Peyer's patch (tissue), 4 donors: ENCODE measurements at regions not wholly inside any gene's neighbourhood (a gene's known extent, or its start where the extent isn't known, plus 50 kb on each side); places are given as distances from the start of the nearest gene placed in this dataset.

Experiments
- DNase-seq, 3 donors: peaks; one replicate each; pipeline ENCODE4 v3.0.0-alpha.2; 2017 to 2019
- H3K27ac ChIP-seq, 4 donors: fragments of 200-600 bp; sonication (generic); one replicate each; pipeline ENCODE4 v1.5.1; 2016 to 2019
- H3K27me3 ChIP-seq, 2 donors: fragments of 200-600 bp; sonication (generic); one replicate each; pipeline ENCODE4 v1.5.1; 2019
- H3K36me3 ChIP-seq, 3 donors: fragments of 200-600 bp; sonication (generic); one replicate each; pipeline ENCODE4 v1.5.1; 2016 to 2019
- H3K4me1 ChIP-seq, 4 donors: fragments of 200-600 bp; sonication (generic); one replicate each; pipeline ENCODE4 v1.5.1; 2016 to 2019
- H3K4me3 ChIP-seq, 4 donors: fragments of 200-600 bp; sonication (generic); 1 replicate in 3 of 4; 2 replicates in 1 of 4; pipeline ENCODE4 v1.5.1; 2016 to 2019; ENCODE audit warnings: mild to moderate bottlenecking in 1 of 4
- H3K9me3 ChIP-seq, 4 donors: fragments of 200-600 bp; sonication (generic); one replicate each; pipeline ENCODE4 v1.5.1; 2016 to 2019; ENCODE audit warnings: mild to moderate bottlenecking in 1 of 4
- CTCF ChIP-seq, 6 experiments: fragments of 450-650 bp in 4 of 6; fragments of 200-600 bp in 2 of 6; sonication (generic) in 1 of 6; IDR thresholded peaks; one replicate each; pipeline ENCODE4 v1.5.1; 2017 to 2019; ENCODE audit warnings: antibody characterized with exemption in 6 of 6, mild to moderate bottlenecking in 3 of 6, moderate library complexity in 1 of 6
- POLR2A ChIP-seq, 2 donors: fragments of 450-650 bp; IDR thresholded peaks; one replicate each; pipeline ENCODE4 v1.5.1; 2017; ENCODE audit warnings: antibody characterized with exemption in 2 of 2, mild to moderate bottlenecking in 2 of 2, moderate library complexity in 2 of 2

GRCh38 chr2:43018179-43019024, 208.0 kb downstream of the ZFP36L2 start:
- H3K4me3 ChIP-seq = no peak overlapping the region
- H3K36me3 ChIP-seq = no peaks in the 10 kb centered on the region
- H3K4me1 ChIP-seq = peaks cover 0 to 3% (median 0%) of the 10 kb centered on the region in 4 donors
- TF ChIP-seq CTCF (IDR thresholded peaks at IDR 0.05) (no peak), POLR2A (IDR thresholded peaks at IDR 0.05) (peak in 1 of 2 donors; percentile 25)
- peak overlapping the region in 3 of 4 donors; percentile 22 to 51 (median 44) for H3K27ac ChIP-seq
- no peaks in the 10 kb centered on the region for H3K9me3 ChIP-seq
- peak; percentile 39 to 85 (median 69) for DNase-seq
- no peaks in the 10 kb centered on the region for H3K27me3 ChIP-seq

- TF ChIP-seq CTCF (IDR thresholded peaks at IDR 0.05) (no peak), POLR2A (IDR thresholded peaks at IDR 0.05) (no peak)
- peaks cover 0 to 3% (median 0%) of the 10 kb centered on the region in 4 donors for H3K4me1 ChIP-seq
- peak in 2 of 3 donors; percentile 23 to 50 for DNase-seq
- H3K9me3 ChIP-seq = no peaks in the 10 kb centered on the region
- no peak overlapping the region for H3K4me3 ChIP-seq
- H3K27ac ChIP-seq = no peak overlapping the region
- H3K27me3 ChIP-seq = peaks cover 0 to 3% of the 10 kb centered on the region in 2 donors
- no peaks in the 10 kb centered on the region for H3K36me3 ChIP-seq
These were observed 212.5 kb downstream of the ZFP36L2 start for GRCh38 chr2:43013821-43014345.

- no peaks in the 10 kb centered on the region for H3K36me3 ChIP-seq
- no peaks in the 10 kb centered on the region for H3K9me3 ChIP-seq
- peaks cover 0 to 3% of the 10 kb centered on the region in 2 donors for H3K27me3 ChIP-seq
- TF ChIP-seq CTCF (IDR thresholded peaks at IDR 0.05) = no peak
- TF ChIP-seq POLR2A (IDR thresholded peaks at IDR 0.05) = no peak
- no peak for DNase-seq
- no peak overlapping the region for H3K27ac ChIP-seq
- peaks cover 0 to under 1% (median 0%) of the 10 kb centered on the region in 4 donors for H3K4me1 ChIP-seq
- no peak overlapping the region for H3K4me3 ChIP-seq
These were observed 213.4 kb downstream of the ZFP36L2 start for GRCh38 chr2:43012966-43013365.

GRCh38 chr2:43011158-43011491, 215.3 kb downstream of the ZFP36L2 start:
- Histone ChIP-seq H3K27ac (no peak overlapping the region), H3K9me3 (no peaks in the 10 kb centered on the region), H3K4me3 (no peak overlapping the region), H3K27me3 (peaks cover 0 to 3% of the 10 kb centered on the region in 2 donors), H3K36me3 (no peaks in the 10 kb centered on the region), H3K4me1 (peaks cover 0 to 2% (median 0%) of the 10 kb centered on the region in 4 donors)
- TF ChIP-seq POLR2A (IDR thresholded peaks at IDR 0.05) = no peak
- TF ChIP-seq CTCF (IDR thresholded peaks at IDR 0.05) = no peak
- peak in 1 of 3 donors; percentile 3 for DNase-seq

- Histone ChIP-seq H3K27ac (no peak overlapping the region), H3K9me3 (no peaks in the 10 kb centered on the region), H3K4me3 (no peak overlapping the region), H3K4me1 (peaks cover 0 to 7% (median 1%) of the 10 kb centered on the region in 4 donors), H3K36me3 (no peaks in the 10 kb centered on the region), H3K27me3 (peaks cover 0 to 3% of the 10 kb centered on the region in 2 donors)
- no peak for DNase-seq
- TF ChIP-seq CTCF (IDR thresholded peaks at IDR 0.05) = no peak
- TF ChIP-seq POLR2A (IDR thresholded peaks at IDR 0.05) = no peak
These were observed 215.8 kb downstream of the ZFP36L2 start for GRCh38 chr2:43010438-43011157.
